ENCODE measurements at regions not wholly inside any gene's neighbourhood (a gene's known extent, or its start where the extent isn't known, plus 50 kb on each side); places are given as distances from the start of the nearest gene placed in this dataset.

DNA sequence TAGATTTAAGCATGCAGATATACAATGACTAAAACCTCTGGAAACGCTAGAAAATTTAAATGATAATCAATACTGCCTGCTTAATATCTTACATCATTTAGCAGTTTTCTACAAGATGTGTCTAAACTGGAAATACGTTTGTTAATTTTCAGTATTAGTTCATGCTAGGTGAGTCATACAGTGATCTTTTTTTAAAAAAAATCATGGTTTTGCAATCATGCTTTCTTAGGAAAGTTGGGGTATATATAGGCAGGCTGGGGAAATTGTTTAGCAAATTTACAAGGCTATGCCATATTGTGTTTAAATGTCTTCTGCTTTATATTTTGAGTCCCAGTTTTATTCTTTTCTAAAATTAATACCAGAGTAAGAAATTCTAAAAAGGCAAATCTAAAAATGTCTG, 245.4 kb upstream of the SPRY2 start:
- Histone ChIP-seq H3K27me3 (ENCODE audit: insufficient read depth, poor library complexity, severe bottlenecking) (no peaks in the 10 kb centered on the region), H3K27ac (replicated peaks) (no peak overlapping the region), H3K4me3 (replicated peaks; ENCODE audit: insufficient read depth, low read length) (no peak overlapping the region)
- peak in 1 of 2 experiments; percentile 7 for DNase-seq (ENCODE audit: low read depth in 1 of 2, low spot score in 1 of 2)
- no peak for TF ChIP-seq GABPA (IDR thresholded peaks at IDR 0.05; ENCODE audit: low read depth)
- TF ChIP-seq, protein P1, sequence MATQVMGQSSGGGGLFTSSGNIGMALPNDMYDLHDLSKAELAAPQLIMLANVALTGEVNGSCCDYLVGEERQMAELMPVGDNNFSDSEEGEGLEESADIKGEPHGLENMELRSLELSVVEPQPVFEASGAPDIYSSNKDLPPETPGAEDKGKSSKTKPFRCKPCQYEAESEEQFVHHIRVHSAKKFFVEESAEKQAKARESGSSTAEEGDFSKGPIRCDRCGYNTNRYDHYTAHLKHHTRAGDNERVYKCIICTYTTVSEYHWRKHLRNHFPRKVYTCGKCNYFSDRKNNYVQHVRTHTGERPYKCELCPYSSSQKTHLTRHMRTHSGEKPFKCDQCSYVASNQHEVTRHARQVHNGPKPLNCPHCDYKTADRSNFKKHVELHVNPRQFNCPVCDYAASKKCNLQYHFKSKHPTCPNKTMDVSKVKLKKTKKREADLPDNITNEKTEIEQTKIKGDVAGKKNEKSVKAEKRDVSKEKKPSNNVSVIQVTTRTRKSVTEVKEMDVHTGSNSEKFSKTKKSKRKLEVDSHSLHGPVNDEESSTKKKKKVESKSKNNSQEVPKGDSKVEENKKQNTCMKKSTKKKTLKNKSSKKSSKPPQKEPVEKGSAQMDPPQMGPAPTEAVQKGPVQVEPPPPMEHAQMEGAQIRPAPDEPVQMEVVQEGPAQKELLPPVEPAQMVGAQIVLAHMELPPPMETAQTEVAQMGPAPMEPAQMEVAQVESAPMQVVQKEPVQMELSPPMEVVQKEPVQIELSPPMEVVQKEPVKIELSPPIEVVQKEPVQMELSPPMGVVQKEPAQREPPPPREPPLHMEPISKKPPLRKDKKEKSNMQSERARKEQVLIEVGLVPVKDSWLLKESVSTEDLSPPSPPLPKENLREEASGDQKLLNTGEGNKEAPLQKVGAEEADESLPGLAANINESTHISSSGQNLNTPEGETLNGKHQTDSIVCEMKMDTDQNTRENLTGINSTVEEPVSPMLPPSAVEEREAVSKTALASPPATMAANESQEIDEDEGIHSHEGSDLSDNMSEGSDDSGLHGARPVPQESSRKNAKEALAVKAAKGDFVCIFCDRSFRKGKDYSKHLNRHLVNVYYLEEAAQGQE (IDR thresholded peaks at IDR 0.05; ENCODE audit: insufficient replicate concordance, low read depth), result no peak
- TF ChIP-seq SPI1 (IDR thresholded peaks at IDR 0.05; ENCODE audit: borderline replicate concordance, low read depth), result no peak
- TF ChIP-seq POLR2AphosphoS5 (IDR thresholded peaks at IDR 0.05; ENCODE audit: low read depth), result no peak
- TF ChIP-seq, protein P2, sequence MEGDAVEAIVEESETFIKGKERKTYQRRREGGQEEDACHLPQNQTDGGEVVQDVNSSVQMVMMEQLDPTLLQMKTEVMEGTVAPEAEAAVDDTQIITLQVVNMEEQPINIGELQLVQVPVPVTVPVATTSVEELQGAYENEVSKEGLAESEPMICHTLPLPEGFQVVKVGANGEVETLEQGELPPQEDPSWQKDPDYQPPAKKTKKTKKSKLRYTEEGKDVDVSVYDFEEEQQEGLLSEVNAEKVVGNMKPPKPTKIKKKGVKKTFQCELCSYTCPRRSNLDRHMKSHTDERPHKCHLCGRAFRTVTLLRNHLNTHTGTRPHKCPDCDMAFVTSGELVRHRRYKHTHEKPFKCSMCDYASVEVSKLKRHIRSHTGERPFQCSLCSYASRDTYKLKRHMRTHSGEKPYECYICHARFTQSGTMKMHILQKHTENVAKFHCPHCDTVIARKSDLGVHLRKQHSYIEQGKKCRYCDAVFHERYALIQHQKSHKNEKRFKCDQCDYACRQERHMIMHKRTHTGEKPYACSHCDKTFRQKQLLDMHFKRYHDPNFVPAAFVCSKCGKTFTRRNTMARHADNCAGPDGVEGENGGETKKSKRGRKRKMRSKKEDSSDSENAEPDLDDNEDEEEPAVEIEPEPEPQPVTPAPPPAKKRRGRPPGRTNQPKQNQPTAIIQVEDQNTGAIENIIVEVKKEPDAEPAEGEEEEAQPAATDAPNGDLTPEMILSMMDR (IDR thresholded peaks at IDR 0.05; ENCODE audit: insufficient read depth, low read length), result no peak

DNA sequence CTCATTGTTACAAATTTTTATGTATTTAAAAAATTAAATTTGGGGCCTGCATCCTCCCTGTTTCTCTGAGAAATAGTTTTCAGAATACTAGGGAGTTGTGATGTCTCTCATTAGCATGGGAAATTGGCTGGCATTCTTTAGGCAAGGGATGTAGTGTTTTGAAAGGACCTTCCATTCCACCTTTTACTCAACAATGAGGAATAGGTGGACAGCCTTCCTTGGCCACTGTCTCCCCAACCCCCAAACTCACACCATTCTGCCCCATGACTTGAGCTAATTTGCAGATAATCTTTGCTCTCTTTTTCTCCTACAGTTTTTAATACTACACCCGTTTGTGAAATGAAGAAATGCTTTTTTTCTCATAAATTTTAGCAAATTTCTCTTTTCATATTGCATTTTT, 244.6 kb upstream of the SPRY2 start:
- H3K27me3 ChIP-seq (ENCODE audit: insufficient read depth, poor library complexity, severe bottlenecking), result no peaks in the 10 kb centered on the region
- no peak overlapping the region for H3K4me3 ChIP-seq (replicated peaks; ENCODE audit: insufficient read depth, low read length)
- DNase-seq (ENCODE audit: low read depth in 1 of 2, low spot score in 1 of 2), result no peak
- TF ChIP-seq POLR2AphosphoS5 (IDR thresholded peaks at IDR 0.05; ENCODE audit: low read depth), result no peak
- TF ChIP-seq SPI1 (IDR thresholded peaks at IDR 0.05; ENCODE audit: borderline replicate concordance, low read depth), result no peak
- TF ChIP-seq, protein P2 (IDR thresholded peaks at IDR 0.05; ENCODE audit: insufficient read depth, low read length), result no peak
- TF ChIP-seq, protein P1 (IDR thresholded peaks at IDR 0.05; ENCODE audit: insufficient replicate concordance, low read depth), result no peak
- TF ChIP-seq GABPA (IDR thresholded peaks at IDR 0.05; ENCODE audit: low read depth), result no peak
- H3K27ac ChIP-seq (replicated peaks), result no peak overlapping the region

DNA sequence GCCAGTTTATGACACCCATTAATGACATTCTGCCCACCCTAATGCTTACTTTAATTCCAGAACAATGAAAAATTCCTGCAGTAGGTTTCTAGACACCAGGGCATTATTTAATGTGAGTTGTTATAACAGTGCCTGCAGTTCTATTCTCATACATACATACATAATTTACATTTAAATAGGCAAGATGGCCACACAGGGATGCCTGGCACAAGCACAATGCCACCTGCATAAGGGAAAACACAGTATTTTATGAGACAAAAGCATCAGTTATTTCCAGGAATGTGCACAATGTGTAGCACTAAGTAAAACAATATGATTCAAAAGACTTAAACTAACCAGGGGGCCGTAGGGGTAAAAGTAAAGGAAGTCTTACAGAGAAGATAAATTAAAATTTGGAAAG, 243.9 kb upstream of the SPRY2 start:
- Histone ChIP-seq H3K4me3 (replicated peaks; ENCODE audit: insufficient read depth, low read length) (no peak overlapping the region), H3K27ac (replicated peaks) (no peak overlapping the region), H3K27me3 (ENCODE audit: insufficient read depth, poor library complexity, severe bottlenecking) (no peaks in the 10 kb centered on the region)
- DNase-seq (ENCODE audit: low read depth in 1 of 2, low spot score in 1 of 2), result no peak
- TF ChIP-seq POLR2AphosphoS5 (IDR thresholded peaks at IDR 0.05; ENCODE audit: low read depth), result no peak
- TF ChIP-seq, protein P1 (IDR thresholded peaks at IDR 0.05; ENCODE audit: insufficient replicate concordance, low read depth), result no peak
- no peak for TF ChIP-seq SPI1 (IDR thresholded peaks at IDR 0.05; ENCODE audit: borderline replicate concordance, low read depth)
- TF ChIP-seq, protein P2 (IDR thresholded peaks at IDR 0.05; ENCODE audit: insufficient read depth, low read length), result no peak
- TF ChIP-seq GABPA (IDR thresholded peaks at IDR 0.05; ENCODE audit: low read depth), result no peak

Data from HL-60 (cell line).